ENCODE measurements at regions not wholly inside any gene's neighbourhood (a gene's known extent, or its start where the extent isn't known, plus 50 kb on each side); places are given as distances from the start of the nearest gene placed in this dataset.
"Not testable (repeated sequence)": the region's sequence is repeated elsewhere in the genome, so short reads cannot be mapped to it uniquely, and the experiment has no call there.

DNA sequence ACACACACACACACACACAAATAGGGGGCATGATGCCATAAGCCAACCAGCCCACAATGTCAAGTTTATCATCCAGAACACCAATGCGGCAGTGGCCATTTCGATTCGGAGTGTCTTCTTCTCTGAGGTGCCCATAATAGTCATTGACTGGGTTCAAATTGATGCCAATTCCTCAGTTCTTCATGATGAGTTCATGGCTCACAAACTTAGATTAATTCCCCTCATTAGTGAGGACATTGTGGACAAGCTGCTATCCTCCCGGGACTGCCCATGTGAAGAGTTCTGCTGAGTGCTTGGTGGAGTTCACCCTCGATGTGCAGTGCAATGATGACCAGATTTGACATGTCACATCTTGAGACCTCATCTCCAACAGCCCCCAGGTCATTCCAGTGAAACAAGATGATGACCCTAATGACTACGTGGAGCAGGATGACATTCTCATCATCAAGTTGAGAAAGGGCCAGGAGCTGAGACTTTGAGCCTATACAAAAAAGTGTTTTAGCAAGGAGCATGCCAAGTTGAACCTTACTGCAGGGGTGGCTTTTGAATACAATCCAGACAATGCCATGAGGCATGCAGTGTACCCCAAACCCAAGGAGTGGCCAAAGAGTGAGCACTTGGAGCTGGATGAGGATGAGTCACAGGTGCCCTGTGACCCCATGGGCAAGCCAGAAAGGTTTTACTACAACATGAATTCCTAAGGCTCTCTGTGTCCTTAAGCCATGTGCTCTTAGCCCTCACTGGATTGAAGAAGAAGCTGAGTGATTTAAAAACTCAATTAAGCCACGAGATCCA lies 211.6 kb upstream of the SAMSN1 start:
- no peak for DNase-seq (ENCODE audit: low read depth in 4 of 4, low spot score in 1 of 4)

DNA sequence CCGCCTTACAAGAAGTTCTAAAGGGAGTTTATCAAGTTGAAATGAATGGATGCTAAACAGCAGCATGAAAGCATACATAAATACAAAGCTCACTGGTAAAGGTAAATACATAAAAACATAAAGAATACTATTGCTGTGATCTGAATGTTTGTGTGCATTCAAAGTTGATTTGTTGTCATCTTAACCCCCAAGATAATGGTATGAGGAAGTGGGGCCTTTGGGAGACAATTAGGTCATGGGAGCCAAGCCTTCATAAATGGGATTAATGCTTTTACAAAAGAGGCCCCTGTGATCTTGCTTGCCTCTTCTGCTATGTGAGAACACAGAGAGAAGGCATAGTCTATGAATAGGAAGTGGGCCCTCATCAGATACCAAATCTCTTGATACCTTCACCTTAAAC lies 209.0 kb upstream of the SAMSN1 start:
- DNase-seq (ENCODE audit: low read depth in 4 of 4, low spot score in 1 of 4) = no peak

DNA sequence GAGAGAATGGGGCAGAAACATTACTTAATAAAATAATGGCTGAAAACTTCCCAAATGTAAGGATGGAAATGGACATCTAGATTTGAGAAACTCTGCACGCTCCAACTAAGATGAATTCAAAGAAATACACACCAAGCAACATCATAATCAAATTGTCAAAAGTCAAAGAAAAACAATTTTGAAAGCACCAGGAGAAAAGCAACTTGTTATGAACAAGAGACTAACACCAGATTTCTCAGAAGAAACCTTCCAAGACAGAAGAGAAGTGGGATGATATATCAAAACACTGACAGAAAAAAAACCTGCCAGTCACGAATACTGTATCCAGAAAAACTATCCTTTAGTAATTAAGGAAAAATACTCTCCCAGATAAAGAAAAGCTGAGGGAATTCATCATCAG lies 208.6 kb upstream of the SAMSN1 start:
- DNase-seq (ENCODE audit: low read depth in 4 of 4, low spot score in 1 of 4) = no peak

DNA sequence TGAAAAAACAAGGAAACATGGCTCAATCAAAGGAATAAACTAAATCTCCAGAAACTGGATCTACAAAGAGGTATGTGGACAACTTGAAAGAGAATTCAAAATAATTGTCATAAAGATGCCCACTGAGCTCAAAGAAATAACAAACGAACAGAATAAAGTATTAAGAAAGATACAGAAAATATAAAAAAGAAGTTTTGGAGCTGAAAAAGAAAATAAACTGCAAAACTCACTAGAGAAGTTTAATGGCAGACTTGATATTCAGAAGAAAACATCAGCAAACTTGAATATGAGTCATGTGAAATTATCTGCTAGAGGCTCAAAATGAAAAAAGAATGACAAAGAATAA lies 208.1 kb upstream of the SAMSN1 start:
- no peak for DNase-seq (ENCODE audit: low read depth in 4 of 4, low spot score in 1 of 4)

DNA sequence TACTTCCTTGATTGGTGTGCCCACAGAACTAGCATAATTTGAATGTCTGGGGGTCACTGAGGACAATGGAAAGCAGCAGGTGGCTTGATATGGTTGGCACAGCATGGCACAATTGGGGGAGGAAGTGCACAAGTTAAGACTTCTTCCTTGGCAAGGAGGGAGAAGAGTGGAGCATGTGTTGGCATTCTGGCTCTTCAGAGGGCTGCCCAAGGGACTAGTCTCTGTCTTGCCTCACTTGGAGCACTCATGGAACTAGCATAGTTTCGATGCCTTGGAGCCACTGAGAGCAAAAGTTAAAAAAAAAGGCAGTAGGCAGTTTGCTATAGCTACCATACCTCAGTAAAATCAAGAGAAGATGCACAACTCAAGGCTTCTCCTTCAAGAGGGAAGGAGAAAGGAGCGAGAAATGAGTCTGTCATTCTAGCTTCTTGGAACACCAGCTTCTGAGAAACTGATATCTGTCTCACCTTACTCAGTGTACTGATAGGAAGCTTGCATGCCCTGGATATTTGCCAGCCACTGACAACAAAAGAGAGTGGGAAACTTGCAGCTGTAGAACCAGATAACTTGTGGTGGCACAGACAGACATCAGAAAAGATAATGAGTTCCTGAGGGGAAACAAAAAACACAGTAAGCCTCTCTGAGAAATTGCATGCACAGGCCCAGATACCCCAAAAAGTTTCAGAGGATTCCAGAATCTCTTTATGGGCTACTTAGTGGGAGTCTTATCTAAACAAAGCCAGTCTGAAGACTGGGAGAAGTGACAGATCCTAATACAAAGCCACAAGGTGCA lies 207.5 kb upstream of the SAMSN1 start:
- DNase-seq (ENCODE audit: low read depth in 4 of 4, low spot score in 1 of 4) = no peak

DNA sequence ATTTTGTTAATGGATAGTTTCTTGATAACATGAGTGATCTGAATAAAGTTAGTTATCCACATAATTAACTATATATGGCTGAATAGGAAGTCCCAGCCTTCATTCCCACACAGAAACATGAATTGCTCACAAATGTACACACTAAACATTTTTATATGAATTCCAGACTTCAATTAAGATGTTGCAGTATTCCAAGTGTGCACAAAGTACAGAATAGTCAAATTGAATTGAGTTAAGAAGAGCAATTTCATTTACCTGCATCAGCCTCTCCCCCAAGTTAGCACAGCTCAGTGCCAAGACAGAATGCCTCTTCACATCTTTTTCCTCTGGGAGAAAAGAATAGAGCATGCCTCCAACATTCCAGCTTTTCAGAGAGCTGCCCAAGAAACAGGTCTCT lies 207.0 kb upstream of the SAMSN1 start:
- no peak for DNase-seq (ENCODE audit: low read depth in 4 of 4, low spot score in 1 of 4)

DNA sequence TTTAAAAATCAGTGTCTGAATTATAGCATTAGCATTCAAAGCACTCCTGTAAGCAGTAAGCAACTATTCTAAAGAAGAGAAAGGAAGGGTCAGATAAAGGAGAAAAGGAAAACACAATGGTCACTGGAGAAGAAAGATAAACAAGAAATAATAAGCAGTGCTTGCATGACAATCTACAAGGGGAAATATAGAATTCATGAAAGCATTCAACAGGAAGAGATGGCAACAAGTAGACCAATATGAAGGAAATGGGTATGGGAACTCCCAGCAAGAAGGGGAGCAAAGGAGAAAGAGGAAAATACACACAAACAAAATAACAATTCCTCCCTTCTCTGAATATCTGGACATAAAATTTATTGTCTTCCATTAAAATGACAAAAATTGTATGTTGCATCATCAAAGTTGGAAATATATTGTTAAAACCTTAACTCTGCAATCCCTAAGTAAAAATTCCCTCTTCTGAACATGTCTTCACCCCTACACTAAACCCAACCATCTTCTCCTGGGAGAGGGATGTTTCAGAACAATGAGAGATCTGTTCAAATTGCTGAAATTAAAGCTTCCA lies 206.3 kb upstream of the SAMSN1 start:
- no peak for DNase-seq (ENCODE audit: low read depth in 4 of 4, low spot score in 1 of 4)

DNA sequence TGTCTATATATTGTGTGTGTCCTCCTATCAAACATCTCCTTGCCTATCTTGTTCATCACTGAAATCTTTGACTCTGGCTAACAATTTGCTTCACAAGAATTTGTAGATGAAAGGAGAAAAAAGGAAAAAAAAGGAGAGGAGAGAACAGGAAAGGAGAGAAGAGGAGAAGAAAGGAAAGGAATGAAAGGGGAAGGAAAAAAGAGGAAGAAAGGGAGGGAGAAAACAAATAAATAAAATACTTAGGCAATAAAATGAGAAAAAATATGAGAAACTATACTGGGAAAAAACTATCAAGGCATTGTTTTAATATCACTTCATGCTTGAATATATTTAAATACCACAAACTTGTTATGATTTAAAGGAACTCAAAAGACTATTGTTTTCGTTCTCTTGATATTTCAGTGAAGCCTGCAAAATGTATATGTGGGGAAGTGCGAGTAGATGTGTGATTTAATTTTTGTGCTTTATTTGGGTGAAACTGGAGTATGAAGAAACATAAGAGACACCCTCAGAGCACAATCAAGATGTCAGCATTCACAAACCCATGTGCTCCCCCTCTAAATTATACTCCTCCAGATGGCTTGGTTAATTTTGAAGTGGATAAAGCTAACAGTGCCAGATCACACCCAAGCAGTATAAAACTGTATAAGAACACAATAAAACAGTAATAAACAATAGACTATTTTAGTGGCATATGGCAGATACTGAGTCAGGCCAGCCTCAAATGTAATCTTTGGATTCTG lies 205.7 kb upstream of the SAMSN1 start:
- DNase-seq (ENCODE audit: low read depth in 4 of 4, low spot score in 1 of 4) = no peak

DNA sequence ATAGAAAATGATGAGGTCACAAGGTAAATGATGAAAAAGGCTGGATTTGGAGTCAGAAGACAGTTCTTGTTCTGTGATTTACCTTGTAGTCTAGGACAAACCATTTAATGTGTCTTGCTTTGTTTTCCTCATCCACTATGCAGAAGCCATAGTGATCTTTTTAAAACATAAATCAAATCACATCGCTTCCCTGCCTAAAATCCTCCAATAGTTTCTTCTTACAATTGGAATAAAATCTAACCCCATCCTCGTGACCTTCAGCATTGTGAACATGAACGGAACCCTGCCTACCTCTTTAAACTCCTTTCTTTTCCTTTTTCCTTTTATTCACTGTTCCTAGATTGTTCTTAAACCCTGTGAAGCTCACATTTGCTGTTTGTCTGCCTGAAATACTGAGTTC lies 204.9 kb upstream of the SAMSN1 start:
- DNase-seq (ENCODE audit: low read depth in 4 of 4, low spot score in 1 of 4) = no peak

DNA sequence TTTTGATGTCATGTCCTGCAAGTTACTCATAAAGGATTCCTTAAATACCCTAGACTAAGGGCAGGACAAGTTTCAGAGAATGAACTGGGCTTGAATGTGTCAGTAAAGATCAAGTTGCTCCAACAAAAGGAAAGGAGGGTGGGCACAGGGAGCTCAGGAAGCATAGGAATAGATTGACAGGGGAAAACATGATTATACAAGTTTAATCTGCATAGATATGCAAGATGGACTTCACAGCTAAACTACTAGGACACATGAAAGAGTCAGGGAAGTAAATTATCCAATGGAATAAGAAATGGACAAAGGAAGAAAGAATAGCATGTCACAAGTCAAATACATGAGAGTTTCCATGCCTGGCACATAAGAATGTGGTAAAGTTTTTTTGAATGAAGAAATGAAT lies 203.9 kb upstream of the SAMSN1 start:
- DNase-seq (ENCODE audit: low read depth in 4 of 4, low spot score in 1 of 4) = no peak

DNA sequence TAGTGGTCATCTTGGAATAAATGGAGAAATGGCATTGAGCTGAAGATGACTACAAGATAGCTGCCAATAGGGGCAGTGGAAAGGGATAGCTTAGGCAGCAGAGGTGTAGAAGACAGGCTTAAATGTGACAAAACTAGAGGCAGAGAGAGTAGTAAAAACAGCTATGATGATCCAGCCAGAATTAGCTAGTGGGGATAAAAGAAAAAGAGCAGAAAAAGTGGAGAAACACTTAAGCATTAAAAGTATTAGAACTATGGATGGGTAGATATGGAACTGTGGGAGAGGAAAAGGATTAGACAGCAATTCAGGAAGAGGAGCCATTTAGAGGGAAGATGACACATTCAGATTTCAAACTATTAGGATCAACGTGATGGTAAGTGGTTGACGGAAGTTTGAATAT lies 202.5 kb upstream of the SAMSN1 start:
- no peak for DNase-seq (ENCODE audit: low read depth in 4 of 4, low spot score in 1 of 4)

DNA sequence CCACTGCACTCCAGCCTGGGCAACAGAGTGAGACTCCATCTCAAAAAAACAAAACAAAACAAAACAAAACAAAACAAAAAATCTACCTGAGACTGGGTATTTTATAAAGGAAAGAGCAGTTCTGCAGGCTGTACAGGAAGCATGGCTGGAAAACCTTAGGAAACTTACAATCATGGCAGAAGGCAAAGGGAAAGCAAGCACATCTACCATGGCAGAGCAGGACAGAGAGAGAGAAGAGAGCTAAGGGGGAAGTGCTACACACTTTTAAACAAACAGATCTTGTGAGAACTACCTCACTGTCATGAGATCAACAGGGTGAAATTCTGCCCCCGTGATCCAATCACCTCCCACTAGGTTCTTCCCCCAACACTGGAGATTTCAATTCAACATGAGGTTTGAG lies 198.3 kb upstream of the SAMSN1 start:
- DNase-seq (ENCODE audit: low read depth in 4 of 4, low spot score in 1 of 4) = no peak

DNA sequence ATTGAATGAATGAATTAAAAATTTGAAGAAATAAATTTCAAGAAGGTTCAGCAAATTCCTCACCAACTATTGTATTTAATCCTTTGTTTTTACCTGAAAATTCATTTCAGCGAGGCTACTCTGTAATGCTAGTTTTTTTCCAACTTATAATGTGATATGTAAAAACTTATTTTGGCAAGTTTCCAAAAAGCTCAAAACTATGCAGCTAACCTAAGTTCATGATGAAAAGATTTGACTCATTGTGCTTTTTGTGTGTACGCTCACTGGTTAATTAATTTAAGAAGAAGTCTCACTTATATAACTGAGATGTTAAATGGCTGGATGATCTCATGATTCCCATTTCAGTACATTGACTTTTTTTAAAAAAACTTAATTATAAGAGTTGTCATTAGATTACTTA lies 196.0 kb upstream of the SAMSN1 start:
- DNase-seq (ENCODE audit: low read depth in 4 of 4, low spot score in 1 of 4) = no peak

DNA sequence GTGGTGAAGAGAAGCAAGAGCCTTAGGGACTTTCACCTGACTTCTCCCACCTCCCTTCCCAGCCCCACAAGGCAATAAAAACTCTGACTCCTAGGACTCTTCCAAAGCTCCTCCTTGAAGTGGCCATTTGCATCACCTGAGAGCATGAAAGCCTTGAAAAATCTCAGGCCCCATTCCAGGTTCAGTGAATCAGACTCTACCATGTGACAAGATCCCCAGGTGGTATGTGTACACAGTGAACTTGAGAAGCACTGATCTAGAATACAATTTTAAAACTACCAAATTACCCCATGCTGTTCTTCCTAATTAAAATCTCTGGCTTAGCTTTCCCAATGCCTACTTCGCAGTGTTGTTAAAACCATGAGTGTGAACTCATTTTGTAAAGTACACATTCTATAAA lies 195.1 kb upstream of the SAMSN1 start:
- DNase-seq (ENCODE audit: low read depth in 4 of 4, low spot score in 1 of 4) = no peak

DNA sequence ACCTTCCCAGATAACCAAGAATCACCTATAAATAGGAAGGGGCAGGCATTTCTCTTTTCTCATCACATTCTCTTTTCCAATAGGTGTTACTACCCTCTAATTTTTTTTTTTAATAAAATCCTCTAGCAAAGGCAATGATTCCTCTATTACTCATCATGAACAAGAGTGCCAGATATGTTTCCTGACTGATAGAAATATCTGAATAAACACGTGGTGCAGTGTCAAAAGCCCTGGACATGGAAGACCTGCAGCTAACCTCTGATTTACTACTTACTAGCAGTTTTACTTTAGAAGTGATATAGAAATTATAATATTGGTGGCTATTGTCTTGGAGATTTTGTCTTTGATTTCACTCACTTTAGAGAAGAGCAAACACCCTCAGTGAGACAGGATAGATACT lies 194.6 kb upstream of the SAMSN1 start:
- no peak for DNase-seq (ENCODE audit: low read depth in 4 of 4, low spot score in 1 of 4)

DNA sequence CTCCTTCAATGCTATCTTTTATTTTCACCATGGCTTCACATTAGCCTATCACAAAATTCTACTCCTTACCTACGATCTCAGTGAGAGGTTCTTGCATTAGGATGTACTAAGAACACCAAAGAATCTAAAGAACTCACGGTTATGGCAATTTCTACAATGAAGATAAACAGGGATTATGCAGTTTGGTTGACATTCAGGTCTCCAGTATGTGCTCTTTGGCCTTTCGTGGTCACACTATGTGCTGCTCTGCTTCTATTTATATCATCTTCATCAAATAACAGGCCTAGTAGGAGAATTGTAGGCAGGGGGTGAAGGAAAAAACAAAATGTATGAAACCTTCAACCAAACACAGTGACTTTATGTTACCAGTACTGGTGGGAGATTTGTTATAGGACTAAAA lies 194.0 kb upstream of the SAMSN1 start:
- no peak for DNase-seq (ENCODE audit: low read depth in 4 of 4, low spot score in 1 of 4)

DNA sequence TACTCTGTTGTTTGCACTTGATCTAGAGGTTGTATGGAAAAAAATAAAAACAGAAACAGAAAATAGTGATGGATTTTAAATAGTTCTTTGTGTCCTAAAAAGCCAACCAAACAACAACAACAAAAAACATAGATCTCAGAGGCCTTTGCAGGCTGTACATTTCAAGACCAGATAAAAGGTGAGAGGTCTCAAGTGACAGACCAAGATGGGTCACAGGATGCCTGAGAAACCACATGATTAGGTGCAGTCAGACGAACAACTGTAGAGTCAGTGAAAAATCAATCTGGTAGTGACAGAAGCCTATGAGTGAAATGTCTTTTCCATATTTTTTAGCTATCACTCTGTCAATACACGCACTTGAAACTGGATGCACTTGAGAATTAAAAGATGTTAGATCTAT lies 193.5 kb upstream of the SAMSN1 start:
- DNase-seq (ENCODE audit: low read depth in 4 of 4, low spot score in 1 of 4) = no peak

DNA sequence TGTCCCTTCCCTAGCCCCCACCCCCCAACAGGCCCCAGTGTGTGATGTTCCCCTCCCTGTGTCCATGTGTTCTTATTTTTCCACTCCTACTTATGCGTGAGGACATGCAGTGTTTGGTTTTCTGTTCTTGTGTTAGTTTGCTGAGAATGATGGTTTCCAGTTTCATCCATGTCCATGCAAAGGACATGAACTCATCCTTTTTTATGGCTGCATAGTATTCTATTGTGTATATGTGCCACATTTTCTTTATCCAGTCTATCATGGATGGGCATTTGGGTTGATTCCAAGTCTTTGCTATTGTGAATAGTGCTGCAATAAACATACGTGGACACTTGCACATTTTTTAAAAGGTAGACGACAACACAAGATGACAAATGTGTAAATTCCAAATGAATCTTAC lies 192.5 kb upstream of the SAMSN1 start:
- DNase-seq (ENCODE audit: low read depth in 4 of 4, low spot score in 1 of 4) = not testable (repeated sequence)

DNA sequence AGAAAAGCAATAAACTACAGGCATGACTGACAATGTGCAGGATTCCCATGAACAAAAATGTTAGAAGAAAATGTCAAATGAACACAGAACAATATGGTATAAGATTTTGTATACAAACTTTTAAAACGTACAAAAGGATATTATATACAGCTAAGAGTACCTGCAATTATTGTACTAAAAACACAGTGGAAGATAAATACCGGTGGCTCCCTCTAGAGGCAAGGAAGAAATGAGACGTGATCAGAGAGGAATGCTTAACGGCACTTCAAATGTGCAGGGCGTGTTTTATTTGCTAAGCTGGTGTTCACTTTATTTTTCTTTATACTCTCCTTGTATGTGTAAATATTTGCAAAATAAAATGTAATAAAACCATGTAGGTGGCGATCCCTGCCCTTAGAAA lies 191.8 kb upstream of the SAMSN1 start:
- DNase-seq (ENCODE audit: low read depth in 4 of 4, low spot score in 1 of 4) = peak in 3 of 4 experiments; percentile 5 to 35 (median 15)

DNA sequence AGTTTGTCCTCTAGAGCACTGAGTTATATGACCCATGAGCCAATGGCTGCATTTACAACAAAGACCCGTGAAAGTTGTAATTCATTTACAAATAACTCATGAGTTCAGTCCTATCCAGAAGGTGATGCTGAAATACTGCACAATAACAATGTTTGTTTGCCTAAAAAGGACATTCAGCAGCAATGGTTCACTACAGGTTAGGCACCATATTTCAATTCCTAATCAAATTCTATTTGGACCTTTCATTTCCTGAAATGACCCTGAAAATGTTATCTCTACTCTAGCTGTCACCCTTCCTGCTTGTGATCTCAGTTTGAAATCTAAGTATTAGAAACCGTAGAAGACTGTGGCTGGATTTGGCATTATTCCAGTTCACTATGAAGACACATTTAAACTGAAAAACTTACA lies 191.2 kb upstream of the SAMSN1 start:
- DNase-seq (ENCODE audit: low read depth in 4 of 4, low spot score in 1 of 4) = no peak

DNA sequence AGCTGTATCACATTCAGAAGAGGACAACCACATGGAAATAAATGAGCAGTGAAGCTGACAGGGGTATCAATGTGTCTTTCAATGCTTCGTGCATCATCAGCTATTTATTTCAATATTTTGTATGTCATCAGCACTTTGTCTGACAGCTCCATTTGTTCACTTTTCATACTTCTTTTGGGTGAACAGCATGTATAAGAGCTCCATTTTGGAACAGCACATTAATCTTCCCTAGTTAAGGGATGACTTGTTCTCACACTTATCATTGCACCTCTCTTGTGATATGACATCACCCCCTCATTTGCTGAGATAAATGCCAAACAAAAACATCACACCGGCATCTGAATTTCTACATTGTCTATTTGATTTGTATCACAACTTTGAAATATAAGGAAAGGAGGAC lies 190.6 kb upstream of the SAMSN1 start:
- no peak for DNase-seq (ENCODE audit: low read depth in 4 of 4, low spot score in 1 of 4)

DNA sequence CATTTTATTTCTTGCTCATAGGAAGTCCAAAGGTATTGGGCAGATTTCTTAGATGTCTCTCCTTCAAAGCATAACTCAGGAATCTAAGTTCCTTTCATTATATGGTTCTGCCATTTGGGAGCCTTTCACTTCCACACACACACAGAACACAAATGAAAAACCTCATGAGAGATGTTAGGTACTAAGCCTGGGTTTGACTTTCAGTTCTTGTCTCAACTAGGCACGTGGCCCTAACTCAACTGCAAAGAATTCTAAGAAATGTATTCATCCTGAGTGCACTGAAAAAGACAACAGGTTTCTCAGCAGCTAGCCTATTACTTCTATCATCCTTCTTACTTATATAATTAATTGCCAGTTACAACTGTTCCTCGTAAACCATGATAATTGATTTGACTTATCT lies 190.0 kb upstream of the SAMSN1 start:
- DNase-seq (ENCODE audit: low read depth in 4 of 4, low spot score in 1 of 4) = no peak

Measured in stimulated activated CD4-positive, alpha-beta T cell treated with anti-CD3 and anti-CD28 coated beads, Interleukin-1b, Interleukin-23, amount 100 ng/mL, for 24 hours (primary cell).